ENCODE measurements at regions not wholly inside any gene's neighbourhood (a gene's known extent, or its start where the extent isn't known, plus 50 kb on each side); places are given as distances from the start of the nearest gene placed in this dataset.

GRCh38 chr11:89604281-89604680, 105.8 kb upstream of the TRIM77 start:
- no peak for TF ChIP-seq CTCF (IDR thresholded peaks at IDR 0.05 in 8 of 11, conservative IDR thresholded peaks at IDR 0.05 in 3 of 11)
- TF ChIP-seq POLR2A (IDR thresholded peaks at IDR 0.05) = no peak
- no peak for TF ChIP-seq POLR2AphosphoS5 (IDR thresholded peaks at IDR 0.05)
